ENCODE measurements at regions not wholly inside any gene's neighbourhood (a gene's known extent, or its start where the extent isn't known, plus 50 kb on each side); places are given as distances from the start of the nearest gene placed in this dataset.
"Not testable (repeated sequence)": the region's sequence is repeated elsewhere in the genome, so short reads cannot be mapped to it uniquely, and the experiment has no call there.

GRCh38 chr5:2353211-2353610, 398.3 kb downstream of the IRX2 start:
- H3K27ac Mint-ChIP-seq, result no peak overlapping the region
- no peaks in the 10 kb centered on the region for H3K4me1 Mint-ChIP-seq (ENCODE audit: low read depth)
- H3K4me3 Mint-ChIP-seq, result no peak overlapping the region
- DNase-seq, result no peak
- H3K9me3 Mint-ChIP-seq, result peaks cover 2 to 4% of the 10 kb centered on the region in 2 donors
- H3K27me3 Mint-ChIP-seq (ENCODE audit: low read depth), result no peaks in the 10 kb centered on the region
- no peak for ATAC-seq (replicated peaks in 1 of 2)
- H3K36me3 Mint-ChIP-seq (ENCODE audit: insufficient read depth in 2 of 2), result peaks cover 0 to 1% of the 10 kb centered on the region in 2 donors

GRCh38 chr5:2352101-2352861, 399.2 kb downstream of the IRX2 start:
- H3K27ac Mint-ChIP-seq, result no peak overlapping the region
- H3K36me3 Mint-ChIP-seq (ENCODE audit: insufficient read depth in 2 of 2), result peaks cover 0 to 1% of the 10 kb centered on the region in 2 donors
- H3K27me3 Mint-ChIP-seq (ENCODE audit: low read depth), result no peaks in the 10 kb centered on the region
- no peak for ATAC-seq (replicated peaks in 1 of 2)
- peaks cover 6 to 8% of the 10 kb centered on the region in 2 donors for H3K9me3 Mint-ChIP-seq
- H3K4me3 Mint-ChIP-seq, result no peak overlapping the region
- DNase-seq, result no peak
- H3K4me1 Mint-ChIP-seq (ENCODE audit: low read depth), result no peaks in the 10 kb centered on the region

- not testable (repeated sequence) for H3K4me3 Mint-ChIP-seq
Observed at GRCh38 chr5:2349768-2350167, 401.7 kb downstream of the IRX2 start.

GRCh38 chr5:2338686-2339085, 412.8 kb downstream of the IRX2 start:
- H3K9me3 Mint-ChIP-seq, result peaks cover 0 to 2% of the 10 kb centered on the region in 2 donors
- no peak overlapping the region for H3K27ac Mint-ChIP-seq
- H3K36me3 Mint-ChIP-seq (ENCODE audit: insufficient read depth in 2 of 2), result no peaks in the 10 kb centered on the region
- ATAC-seq (replicated peaks in 1 of 2) (no peak), DNase-seq (no peak)
- H3K4me1 Mint-ChIP-seq (ENCODE audit: low read depth), result no peaks in the 10 kb centered on the region
- no peak overlapping the region for H3K4me3 Mint-ChIP-seq
- H3K27me3 Mint-ChIP-seq (ENCODE audit: low read depth), result no peaks in the 10 kb centered on the region

More at GRCh38 chr5:2349768-2350167, 401.7 kb downstream of the IRX2 start:
- not testable (repeated sequence) for H3K36me3 Mint-ChIP-seq (ENCODE audit: insufficient read depth in 2 of 2); H3K4me1 Mint-ChIP-seq (ENCODE audit: low read depth); ATAC-seq (replicated peaks in 1 of 2); H3K27ac Mint-ChIP-seq; H3K27me3 Mint-ChIP-seq (ENCODE audit: low read depth); DNase-seq
- peaks cover 13 to 15% of the 10 kb centered on the region in 2 donors for H3K9me3 Mint-ChIP-seq

- Mint-ChIP-seq H3K4me1 (ENCODE audit: low read depth) (no peaks in the 10 kb centered on the region), H3K27ac (no peak overlapping the region), H3K4me3 (no peak overlapping the region)
Observed at GRCh38 chr5:2335733-2336515, 415.6 kb downstream of the IRX2 start.

GRCh38 chr5:2335125-2335732, 416.2 kb downstream of the IRX2 start:
- H3K36me3 Mint-ChIP-seq (ENCODE audit: insufficient read depth in 2 of 2), result no peaks in the 10 kb centered on the region
- H3K9me3 Mint-ChIP-seq, result peaks cover 2 to 6% of the 10 kb centered on the region in 2 donors
- no peaks in the 10 kb centered on the region for H3K27me3 Mint-ChIP-seq (ENCODE audit: low read depth)
- ATAC-seq (replicated peaks in 1 of 2) (no peak), DNase-seq (no peak)
- H3K27ac Mint-ChIP-seq, result no peak overlapping the region
- H3K4me3 Mint-ChIP-seq, result no peak overlapping the region
- no peaks in the 10 kb centered on the region for H3K4me1 Mint-ChIP-seq (ENCODE audit: low read depth)

More at GRCh38 chr5:2335733-2336515, 415.6 kb downstream of the IRX2 start:
- ATAC-seq (replicated peaks in 1 of 2) (no peak), DNase-seq (no peak)
- no peaks in the 10 kb centered on the region for H3K27me3 Mint-ChIP-seq (ENCODE audit: low read depth)
- H3K36me3 Mint-ChIP-seq (ENCODE audit: insufficient read depth in 2 of 2), result no peaks in the 10 kb centered on the region
- peaks cover 2 to 6% of the 10 kb centered on the region in 2 donors for H3K9me3 Mint-ChIP-seq

GRCh38 chr5:2334719-2335118, 416.8 kb downstream of the IRX2 start:
- no peak overlapping the region for H3K27ac Mint-ChIP-seq
- ATAC-seq (replicated peaks in 1 of 2), result no peak

GRCh38 chr5:2333291-2333690, 418.2 kb downstream of the IRX2 start:
- Mint-ChIP-seq H3K27ac (no peak overlapping the region), H3K27me3 (ENCODE audit: low read depth) (no peaks in the 10 kb centered on the region), H3K9me3 (peaks cover 2 to 6% of the 10 kb centered on the region in 2 donors), H3K4me1 (ENCODE audit: low read depth) (no peaks in the 10 kb centered on the region), H3K4me3 (no peak overlapping the region), H3K36me3 (ENCODE audit: insufficient read depth in 2 of 2) (no peaks in the 10 kb centered on the region)
- ATAC-seq (replicated peaks in 1 of 2), result no peak
- DNase-seq, result no peak

More at GRCh38 chr5:2334719-2335118, 416.8 kb downstream of the IRX2 start:
- peaks cover 2 to 6% of the 10 kb centered on the region in 2 donors for H3K9me3 Mint-ChIP-seq
- DNase-seq, result no peak
- no peaks in the 10 kb centered on the region for H3K27me3 Mint-ChIP-seq (ENCODE audit: low read depth)
- H3K36me3 Mint-ChIP-seq (ENCODE audit: insufficient read depth in 2 of 2), result no peaks in the 10 kb centered on the region
- H3K4me1 Mint-ChIP-seq (ENCODE audit: low read depth), result no peaks in the 10 kb centered on the region
- H3K4me3 Mint-ChIP-seq, result no peak overlapping the region

GRCh38 chr5:2332521-2332920, 419.0 kb downstream of the IRX2 start:
- Mint-ChIP-seq H3K36me3 (ENCODE audit: insufficient read depth in 2 of 2) (no peaks in the 10 kb centered on the region), H3K4me1 (ENCODE audit: low read depth) (no peaks in the 10 kb centered on the region), H3K27ac (no peak overlapping the region), H3K9me3 (peaks cover 2 to 6% of the 10 kb centered on the region in 2 donors), H3K27me3 (ENCODE audit: low read depth) (no peaks in the 10 kb centered on the region), H3K4me3 (no peak overlapping the region)
- no peak for ATAC-seq (replicated peaks in 1 of 2)
- no peak for DNase-seq

- ATAC-seq (replicated peaks in 1 of 2), result no peak
- Mint-ChIP-seq H3K4me1 (ENCODE audit: low read depth) (no peaks in the 10 kb centered on the region), H3K36me3 (ENCODE audit: insufficient read depth in 2 of 2) (no peaks in the 10 kb centered on the region), H3K27me3 (ENCODE audit: low read depth) (no peaks in the 10 kb centered on the region), H3K27ac (no peak overlapping the region), H3K9me3 (peaks cover 3 to 6% of the 10 kb centered on the region in 2 donors), H3K4me3 (no peak overlapping the region)
- DNase-seq, result no peak
Observed at GRCh38 chr5:2330325-2331130, 420.9 kb downstream of the IRX2 start.

- no peaks in the 10 kb centered on the region for H3K4me1 Mint-ChIP-seq (ENCODE audit: low read depth)
- H3K9me3 Mint-ChIP-seq, result peaks cover 3 to 6% of the 10 kb centered on the region in 2 donors
- H3K27ac Mint-ChIP-seq, result no peak overlapping the region
- ATAC-seq (replicated peaks in 1 of 2) (no peak), DNase-seq (no peak)
- no peaks in the 10 kb centered on the region for H3K27me3 Mint-ChIP-seq (ENCODE audit: low read depth)
- no peaks in the 10 kb centered on the region for H3K36me3 Mint-ChIP-seq (ENCODE audit: insufficient read depth in 2 of 2)
- H3K4me3 Mint-ChIP-seq, result no peak overlapping the region
Observed at GRCh38 chr5:2329741-2330140, 421.7 kb downstream of the IRX2 start.

- no peak for ATAC-seq (replicated peaks in 1 of 2)
- no peaks in the 10 kb centered on the region for H3K4me1 Mint-ChIP-seq (ENCODE audit: low read depth)
- no peak overlapping the region for H3K4me3 Mint-ChIP-seq
- no peak overlapping the region for H3K27ac Mint-ChIP-seq
- no peaks in the 10 kb centered on the region for H3K27me3 Mint-ChIP-seq (ENCODE audit: low read depth)
- no peak for DNase-seq
- H3K9me3 Mint-ChIP-seq, result peaks cover 0 to 3% of the 10 kb centered on the region in 2 donors
- H3K36me3 Mint-ChIP-seq (ENCODE audit: insufficient read depth in 2 of 2), result no peaks in the 10 kb centered on the region
Observed at GRCh38 chr5:2326601-2327000, 424.9 kb downstream of the IRX2 start.
